ENCODE measurements at regions not wholly inside any gene's neighbourhood (a gene's known extent, or its start where the extent isn't known, plus 50 kb on each side); places are given as distances from the start of the nearest gene placed in this dataset.

GRCh38 chr20:1792274-1792673 is 102.9 kb upstream of the SIRPA start:
- H3K9me3 Mint-ChIP-seq, result no peaks in the 10 kb centered on the region
- no peaks in the 10 kb centered on the region for H3K4me1 Mint-ChIP-seq
- no peak overlapping the region for H3K27ac Mint-ChIP-seq
- H3K27me3 Mint-ChIP-seq, result peaks cover 19% of the 10 kb centered on the region
- H3K36me3 Mint-ChIP-seq, result no peaks in the 10 kb centered on the region
- no peak overlapping the region for H3K4me3 Mint-ChIP-seq

GRCh38 chr20:1790386-1790785 is 104.8 kb upstream of the SIRPA start:
- H3K4me1 Mint-ChIP-seq, result no peaks in the 10 kb centered on the region
- no peaks in the 10 kb centered on the region for H3K36me3 Mint-ChIP-seq
- no peaks in the 10 kb centered on the region for H3K9me3 Mint-ChIP-seq
- peaks cover 30% of the 10 kb centered on the region for H3K27me3 Mint-ChIP-seq
- no peak overlapping the region for H3K4me3 Mint-ChIP-seq
- H3K27ac Mint-ChIP-seq, result no peak overlapping the region

- no peaks in the 10 kb centered on the region for H3K36me3 Mint-ChIP-seq
- H3K27me3 Mint-ChIP-seq, result peaks cover 33% of the 10 kb centered on the region
- no peak overlapping the region for H3K4me3 Mint-ChIP-seq
- H3K4me1 Mint-ChIP-seq, result no peaks in the 10 kb centered on the region
- H3K27ac Mint-ChIP-seq, result no peak overlapping the region
- no peaks in the 10 kb centered on the region for H3K9me3 Mint-ChIP-seq
These were observed 107.2 kb upstream of the SIRPA start for GRCh38 chr20:1788044-1788443.

GRCh38 chr20:1786486-1786885 is 108.7 kb upstream of the SIRPA start:
- Mint-ChIP-seq H3K27me3 (peaks cover 31% of the 10 kb centered on the region), H3K4me1 (no peaks in the 10 kb centered on the region), H3K27ac (no peak overlapping the region), H3K4me3 (no peak overlapping the region), H3K9me3 (no peaks in the 10 kb centered on the region), H3K36me3 (no peaks in the 10 kb centered on the region)

GRCh38 chr20:1784586-1784985 is 110.6 kb upstream of the SIRPA start:
- Mint-ChIP-seq H3K9me3 (no peaks in the 10 kb centered on the region), H3K4me3 (no peak overlapping the region), H3K27ac (no peak overlapping the region), H3K27me3 (peaks cover 28% of the 10 kb centered on the region), H3K36me3 (no peaks in the 10 kb centered on the region), H3K4me1 (no peaks in the 10 kb centered on the region)

- no peaks in the 10 kb centered on the region for H3K36me3 Mint-ChIP-seq
- H3K27ac Mint-ChIP-seq, result no peak overlapping the region
- H3K4me1 Mint-ChIP-seq, result no peaks in the 10 kb centered on the region
- H3K27me3 Mint-ChIP-seq, result peaks cover 26% of the 10 kb centered on the region
- no peaks in the 10 kb centered on the region for H3K9me3 Mint-ChIP-seq
- no peak overlapping the region for H3K4me3 Mint-ChIP-seq
These were observed 112.0 kb upstream of the SIRPA start for GRCh38 chr20:1783245-1783644.

GRCh38 chr20:1782181-1782580 is 113.0 kb upstream of the SIRPA start:
- no peaks in the 10 kb centered on the region for H3K36me3 Mint-ChIP-seq
- peaks cover 21% of the 10 kb centered on the region for H3K27me3 Mint-ChIP-seq
- no peak overlapping the region for H3K4me3 Mint-ChIP-seq
- no peaks in the 10 kb centered on the region for H3K9me3 Mint-ChIP-seq
- no peak overlapping the region for H3K27ac Mint-ChIP-seq
- H3K4me1 Mint-ChIP-seq, result peaks cover 4% of the 10 kb centered on the region

GRCh38 chr20:1779567-1779966 is 115.6 kb upstream of the SIRPA start:
- H3K4me1 Mint-ChIP-seq, result peaks cover 16% of the 10 kb centered on the region
- peaks cover 8% of the 10 kb centered on the region for H3K27me3 Mint-ChIP-seq
- H3K36me3 Mint-ChIP-seq, result no peaks in the 10 kb centered on the region
- no peak overlapping the region for H3K4me3 Mint-ChIP-seq
- no peak overlapping the region for H3K27ac Mint-ChIP-seq
- H3K9me3 Mint-ChIP-seq, result no peaks in the 10 kb centered on the region

- no peaks in the 10 kb centered on the region for H3K9me3 Mint-ChIP-seq
These were observed 116.9 kb upstream of the SIRPA start for GRCh38 chr20:1778338-1778737.

GRCh38 chr20:1777476-1777820 is 117.8 kb upstream of the SIRPA start:
- Mint-ChIP-seq H3K27me3 (no peaks in the 10 kb centered on the region), H3K4me1 (peaks cover 16% of the 10 kb centered on the region), H3K9me3 (no peaks in the 10 kb centered on the region), H3K4me3 (peak overlapping the region; percentile 82), H3K36me3 (no peaks in the 10 kb centered on the region), H3K27ac (no peak overlapping the region)

More at GRCh38 chr20:1778338-1778737, 116.9 kb upstream of the SIRPA start:
- H3K4me1 Mint-ChIP-seq, result peaks cover 16% of the 10 kb centered on the region
- H3K36me3 Mint-ChIP-seq, result no peaks in the 10 kb centered on the region
- peaks cover 4% of the 10 kb centered on the region for H3K27me3 Mint-ChIP-seq
- no peak overlapping the region for H3K27ac Mint-ChIP-seq
- no peak overlapping the region for H3K4me3 Mint-ChIP-seq

GRCh38 chr20:1776681-1777475 is 118.3 kb upstream of the SIRPA start:
- no peaks in the 10 kb centered on the region for H3K27me3 Mint-ChIP-seq
- peak overlapping the region; percentile 82 for H3K4me3 Mint-ChIP-seq
- H3K27ac Mint-ChIP-seq, result peak overlapping the region; percentile 76
- no peaks in the 10 kb centered on the region for H3K36me3 Mint-ChIP-seq
- no peaks in the 10 kb centered on the region for H3K9me3 Mint-ChIP-seq
- peaks cover 16% of the 10 kb centered on the region for H3K4me1 Mint-ChIP-seq

GRCh38 chr20:1775117-1775516 is 117.5 kb upstream of the SIRPG start:
- H3K4me3 Mint-ChIP-seq, result no peak overlapping the region
- no peaks in the 10 kb centered on the region for H3K9me3 Mint-ChIP-seq
- no peaks in the 10 kb centered on the region for H3K36me3 Mint-ChIP-seq
- H3K27ac Mint-ChIP-seq, result no peak overlapping the region
- no peaks in the 10 kb centered on the region for H3K27me3 Mint-ChIP-seq
- peaks cover 16% of the 10 kb centered on the region for H3K4me1 Mint-ChIP-seq

- Mint-ChIP-seq H3K36me3 (no peaks in the 10 kb centered on the region), H3K4me1 (peaks cover 16% of the 10 kb centered on the region), H3K9me3 (no peaks in the 10 kb centered on the region), H3K4me3 (no peak overlapping the region), H3K27me3 (no peaks in the 10 kb centered on the region), H3K27ac (no peak overlapping the region)
These were observed 116.9 kb upstream of the SIRPG start for GRCh38 chr20:1774479-1774878.

GRCh38 chr20:1773816-1774215 is 116.2 kb upstream of the SIRPG start:
- H3K4me1 Mint-ChIP-seq, result peaks cover 16% of the 10 kb centered on the region

GRCh38 chr20:1769491-1769890 is 111.9 kb upstream of the SIRPG start:
- no peak overlapping the region for H3K27ac Mint-ChIP-seq
- H3K36me3 Mint-ChIP-seq, result no peaks in the 10 kb centered on the region
- H3K27me3 Mint-ChIP-seq, result no peaks in the 10 kb centered on the region
- peaks cover 2% of the 10 kb centered on the region for H3K4me1 Mint-ChIP-seq
- H3K9me3 Mint-ChIP-seq, result no peaks in the 10 kb centered on the region
- H3K4me3 Mint-ChIP-seq, result no peak overlapping the region

More at GRCh38 chr20:1773816-1774215, 116.2 kb upstream of the SIRPG start:
- no peak overlapping the region for H3K4me3 Mint-ChIP-seq
- H3K27me3 Mint-ChIP-seq, result no peaks in the 10 kb centered on the region
- no peaks in the 10 kb centered on the region for H3K36me3 Mint-ChIP-seq
- H3K9me3 Mint-ChIP-seq, result no peaks in the 10 kb centered on the region
- H3K27ac Mint-ChIP-seq, result no peak overlapping the region

GRCh38 chr20:1766731-1767130 is 109.2 kb upstream of the SIRPG start:
- H3K9me3 Mint-ChIP-seq, result no peaks in the 10 kb centered on the region
- H3K4me1 Mint-ChIP-seq, result peaks cover 4% of the 10 kb centered on the region
- no peaks in the 10 kb centered on the region for H3K27me3 Mint-ChIP-seq
- H3K4me3 Mint-ChIP-seq, result no peak overlapping the region
- H3K27ac Mint-ChIP-seq, result no peak overlapping the region
- no peaks in the 10 kb centered on the region for H3K36me3 Mint-ChIP-seq

Data from activated naive CD4-positive, alpha-beta T cell treated with anti-CD3 and anti-CD28 coated beads, Interleukin-2, amount 50 U/mL, for 24 hours (primary cell).